Activated naive CD4-positive, alpha-beta T cell treated with anti-CD3 and anti-CD28 coated beads, Interleukin-2, amount 50 U/mL, for 16 hours (primary cell): ENCODE measurements at regions not wholly inside any gene's neighbourhood (a gene's known extent, or its start where the extent isn't known, plus 50 kb on each side); places are given as distances from the start of the nearest gene placed in this dataset.
"Not testable (repeated sequence)": the region's sequence is repeated elsewhere in the genome, so short reads cannot be mapped to it uniquely, and the experiment has no call there.

Experiments
- DNase-seq: peaks from one replicate; pipeline ENCODE4 v3.0.0-alpha.2; 2020

- DNase-seq, result no peak
Observed at GRCh38 chr2:189312643-189313042, 128.6 kb upstream of the WDR75 start.

GRCh38 chr2:189318761-189319160, 122.5 kb upstream of the WDR75 start:
- no peak for DNase-seq

GRCh38 chr2:189319424-189319823, 121.8 kb upstream of the WDR75 start:
- not testable (repeated sequence) for DNase-seq

- DNase-seq, result no peak
Observed at GRCh38 chr2:189327879-189328847, 113.1 kb upstream of the WDR75 start.

- no peak for DNase-seq
Observed at GRCh38 chr2:189328848-189329245, 112.4 kb upstream of the WDR75 start.

GRCh38 chr2:189336276-189336975, 104.8 kb upstream of the WDR75 start:
- DNase-seq, result no peak

GRCh38 chr2:189337656-189338055, 103.6 kb upstream of the WDR75 start:
- DNase-seq, result no peak

- no peak for DNase-seq
Observed at GRCh38 chr2:189338115-189338514, 103.2 kb upstream of the WDR75 start.

GRCh38 chr2:189341077-189341476, 100.2 kb upstream of the WDR75 start:
- DNase-seq, result no peak

GRCh38 chr2:189344043-189344442, 97.2 kb upstream of the WDR75 start:
- no peak for DNase-seq

- DNase-seq, result no peak
Observed at GRCh38 chr2:189347540-189347939, 93.7 kb upstream of the WDR75 start.

GRCh38 chr2:189348369-189348768, 92.9 kb upstream of the WDR75 start:
- no peak for DNase-seq

- no peak for DNase-seq
Observed at GRCh38 chr2:189350540-189351209, 90.6 kb upstream of the WDR75 start.

GRCh38 chr2:189351933-189352332, 89.3 kb upstream of the WDR75 start:
- DNase-seq, result not testable (repeated sequence)

- not testable (repeated sequence) for DNase-seq
Observed at GRCh38 chr2:189357375-189357774, 83.9 kb upstream of the WDR75 start.

GRCh38 chr2:189360861-189361260, 80.4 kb upstream of the WDR75 start:
- no peak for DNase-seq

GRCh38 chr2:189362283-189362682, 79.0 kb upstream of the WDR75 start:
- DNase-seq, result no peak

GRCh38 chr2:189363559-189363958, 77.7 kb upstream of the WDR75 start:
- no peak for DNase-seq

GRCh38 chr2:189364607-189365006, 76.7 kb upstream of the WDR75 start:
- no peak for DNase-seq

- no peak for DNase-seq
Observed at GRCh38 chr2:189366349-189366748, 74.9 kb upstream of the WDR75 start.

GRCh38 chr2:189367343-189367742, 73.9 kb upstream of the WDR75 start:
- no peak for DNase-seq

- DNase-seq, result no peak
Observed at GRCh38 chr2:189369566-189369965, 71.7 kb upstream of the WDR75 start.

- no peak for DNase-seq
Observed at GRCh38 chr2:189370719-189371118, 70.6 kb upstream of the WDR75 start.
